ENCODE measurements at regions not wholly inside any gene's neighbourhood (a gene's known extent, or its start where the extent isn't known, plus 50 kb on each side); places are given as distances from the start of the nearest gene placed in this dataset.

DNA sequence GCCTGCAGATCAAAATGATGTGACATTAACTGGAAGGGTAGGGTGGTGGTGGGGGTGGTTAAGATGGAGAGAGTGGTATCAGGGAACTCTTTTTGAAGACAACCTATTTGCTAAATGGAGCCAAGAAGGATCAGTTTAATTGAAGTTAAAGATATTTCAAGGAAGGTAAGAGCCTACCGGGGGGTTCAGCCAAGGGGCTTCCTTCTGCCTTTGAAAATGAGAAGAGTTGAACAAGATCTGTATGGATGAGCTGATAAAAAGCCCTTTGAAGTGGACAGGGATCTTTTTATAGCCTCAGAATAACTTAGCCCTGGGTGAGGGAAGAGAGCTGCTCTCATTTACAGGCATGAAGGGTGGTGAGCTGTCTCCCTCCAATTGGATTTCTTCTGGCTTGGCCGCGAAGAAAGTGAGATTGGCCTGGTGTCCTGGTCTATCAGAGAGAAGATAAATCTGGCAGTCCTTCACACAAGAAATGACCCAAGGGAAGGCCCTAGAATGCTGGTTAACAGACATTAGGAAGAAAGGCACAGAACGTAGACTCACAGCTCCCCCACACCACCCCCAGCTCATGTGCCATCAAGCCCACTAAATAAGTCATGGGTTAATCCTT is 439.8 kb downstream of the TNS1 start:
- Histone ChIP-seq H3K27me3 (replicated peaks; ENCODE audit: insufficient read depth, low read depth, low read length, poor library complexity) (peaks cover 5% of the 10 kb centered on the region), H3K4me3 (ENCODE audit: low read depth, low read length, poor library complexity, severe bottlenecking) (no peak overlapping the region), H3K9me3 (ENCODE audit: low read depth, low read length, poor library complexity, severe bottlenecking) (peaks cover 7% of the 10 kb centered on the region), H3K4me1 (ENCODE audit: insufficient read depth, low read length, poor library complexity, severe bottlenecking) (no peaks in the 10 kb centered on the region), H3K36me3 (ENCODE audit: insufficient read depth, low read length, poor library complexity, severe bottlenecking) (no peaks in the 10 kb centered on the region), H3K27ac (ENCODE audit: low read depth, low read length, poor library complexity, severe bottlenecking) (no peak overlapping the region)
- CTCF ChIA-PET: no interaction called here
- intact Hi-C loops (cut with micrococcal nuclease; ENCODE audit: unreplicated experiment): no loop called here
- no TSS peak for BruUV-seq (replicated peaks)
- DNase-seq (ENCODE audit: low spot score): no peak
- POLR2A ChIA-PET (ENCODE audit: low non-redundant PET): no interaction called here
- TF ChIP-seq, protein P1, sequence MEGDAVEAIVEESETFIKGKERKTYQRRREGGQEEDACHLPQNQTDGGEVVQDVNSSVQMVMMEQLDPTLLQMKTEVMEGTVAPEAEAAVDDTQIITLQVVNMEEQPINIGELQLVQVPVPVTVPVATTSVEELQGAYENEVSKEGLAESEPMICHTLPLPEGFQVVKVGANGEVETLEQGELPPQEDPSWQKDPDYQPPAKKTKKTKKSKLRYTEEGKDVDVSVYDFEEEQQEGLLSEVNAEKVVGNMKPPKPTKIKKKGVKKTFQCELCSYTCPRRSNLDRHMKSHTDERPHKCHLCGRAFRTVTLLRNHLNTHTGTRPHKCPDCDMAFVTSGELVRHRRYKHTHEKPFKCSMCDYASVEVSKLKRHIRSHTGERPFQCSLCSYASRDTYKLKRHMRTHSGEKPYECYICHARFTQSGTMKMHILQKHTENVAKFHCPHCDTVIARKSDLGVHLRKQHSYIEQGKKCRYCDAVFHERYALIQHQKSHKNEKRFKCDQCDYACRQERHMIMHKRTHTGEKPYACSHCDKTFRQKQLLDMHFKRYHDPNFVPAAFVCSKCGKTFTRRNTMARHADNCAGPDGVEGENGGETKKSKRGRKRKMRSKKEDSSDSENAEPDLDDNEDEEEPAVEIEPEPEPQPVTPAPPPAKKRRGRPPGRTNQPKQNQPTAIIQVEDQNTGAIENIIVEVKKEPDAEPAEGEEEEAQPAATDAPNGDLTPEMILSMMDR (conservative IDR thresholded peaks at IDR 0.05; ENCODE audit: low read depth, low read length): no peak
- TF ChIP-seq EZH2 (IDR thresholded peaks at IDR 0.05; ENCODE audit: borderline replicate concordance, low read depth, low read length, poor library complexity, severe bottlenecking): no peak

DNA sequence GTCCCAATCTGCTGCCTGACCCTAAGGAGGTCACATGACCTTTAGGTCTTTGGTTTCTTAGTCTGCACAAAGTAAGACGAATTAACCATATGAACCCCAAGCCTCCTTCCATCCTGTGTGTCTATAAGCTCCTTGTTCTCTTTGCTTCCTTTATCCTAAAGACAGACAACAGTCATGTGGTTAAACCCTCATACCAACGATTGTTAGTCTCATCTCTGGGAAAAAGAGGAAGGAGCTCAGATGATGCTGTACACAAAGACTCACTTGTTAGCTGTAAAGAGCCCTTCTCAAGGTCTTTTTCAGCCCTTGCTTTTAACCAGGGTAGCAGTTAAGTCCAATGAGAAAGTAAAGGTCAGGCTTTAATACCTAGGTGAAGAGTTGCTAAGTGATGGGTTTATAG is 443.7 kb downstream of the TNS1 start:
- no peaks in the 10 kb centered on the region for H3K36me3 ChIP-seq (ENCODE audit: insufficient read depth, low read length, poor library complexity, severe bottlenecking)
- intact Hi-C loops (cut with micrococcal nuclease; ENCODE audit: unreplicated experiment): no loop called here
- H3K4me1 ChIP-seq (ENCODE audit: insufficient read depth, low read length, poor library complexity, severe bottlenecking): no peaks in the 10 kb centered on the region
- peaks cover 8% of the 10 kb centered on the region for H3K27me3 ChIP-seq (replicated peaks; ENCODE audit: insufficient read depth, low read depth, low read length, poor library complexity)
- TF ChIP-seq EZH2 (IDR thresholded peaks at IDR 0.05; ENCODE audit: borderline replicate concordance, low read depth, low read length, poor library complexity, severe bottlenecking): no peak
- TF ChIP-seq, protein P1 (conservative IDR thresholded peaks at IDR 0.05; ENCODE audit: low read depth, low read length): no peak
- BruUV-seq (replicated peaks): no TSS peak
- no peak for DNase-seq (ENCODE audit: low spot score)
- peaks cover 7% of the 10 kb centered on the region for H3K9me3 ChIP-seq (ENCODE audit: low read depth, low read length, poor library complexity, severe bottlenecking)
- CTCF ChIA-PET: no interaction called here
- H3K4me3 ChIP-seq (ENCODE audit: low read depth, low read length, poor library complexity, severe bottlenecking): no peak overlapping the region
- no peak overlapping the region for H3K27ac ChIP-seq (ENCODE audit: low read depth, low read length, poor library complexity, severe bottlenecking)
- POLR2A ChIA-PET (ENCODE audit: low non-redundant PET): no interaction called here

DNA sequence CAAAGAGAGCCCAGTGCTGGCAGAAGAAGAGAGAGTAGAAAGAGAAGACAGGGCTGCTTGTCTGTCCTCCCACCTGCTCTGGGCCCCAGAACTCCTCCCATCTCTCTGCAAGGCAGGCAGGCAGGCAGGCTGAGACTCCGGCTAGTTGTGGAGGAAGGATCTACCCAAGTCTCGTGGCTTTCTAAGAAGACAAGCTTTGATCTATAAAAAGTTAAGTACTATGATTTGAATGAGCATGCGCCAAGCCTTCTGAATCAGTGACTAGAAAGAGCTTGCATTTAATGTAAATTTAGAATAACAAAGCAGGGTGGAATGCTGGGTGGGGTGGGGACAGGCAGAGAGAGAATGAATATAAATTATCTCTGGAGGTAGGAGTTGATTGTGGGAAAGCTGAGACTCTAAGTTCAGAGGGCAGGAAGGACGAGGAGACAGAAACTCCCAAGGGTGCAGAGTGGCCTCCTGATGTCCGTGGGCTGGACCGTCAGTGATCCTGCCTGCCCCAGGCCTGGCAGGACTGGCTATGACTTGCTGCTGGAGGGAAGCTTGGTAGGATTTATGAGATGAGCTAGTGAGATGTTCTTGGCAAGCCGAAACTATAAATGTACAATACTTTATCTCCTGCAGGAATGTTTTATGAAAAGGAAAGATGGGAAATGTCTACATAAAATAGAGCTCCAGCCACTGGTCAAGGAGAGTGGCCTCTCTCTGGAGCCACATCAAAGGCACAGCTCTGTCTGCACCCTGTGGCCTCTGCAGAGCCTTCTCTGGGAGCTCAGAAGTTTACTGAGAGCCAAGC is 447.5 kb downstream of the TNS1 start:
- no peaks in the 10 kb centered on the region for H3K9me3 ChIP-seq (ENCODE audit: low read depth, low read length, poor library complexity, severe bottlenecking)
- ChIA-PET POLR2A (ENCODE audit: low non-redundant PET) (interaction anchor here (0.6 kb wide), 2 partner anchors 1255 to 1414 kb away, joined by 4 to 5 read pairs; no protein-coding TSS in a partner anchor), CTCF (no interaction called here)
- no peaks in the 10 kb centered on the region for H3K4me1 ChIP-seq (ENCODE audit: insufficient read depth, low read length, poor library complexity, severe bottlenecking)
- H3K36me3 ChIP-seq (ENCODE audit: insufficient read depth, low read length, poor library complexity, severe bottlenecking): no peaks in the 10 kb centered on the region
- DNase-seq (ENCODE audit: low spot score): no peak
- TF ChIP-seq, protein P1 (conservative IDR thresholded peaks at IDR 0.05; ENCODE audit: low read depth, low read length): no peak
- H3K27ac ChIP-seq (ENCODE audit: low read depth, low read length, poor library complexity, severe bottlenecking): no peak overlapping the region
- H3K27me3 ChIP-seq (replicated peaks; ENCODE audit: insufficient read depth, low read depth, low read length, poor library complexity): peaks cover 6% of the 10 kb centered on the region
- intact Hi-C loops (cut with micrococcal nuclease; ENCODE audit: unreplicated experiment): no loop called here
- BruUV-seq (replicated peaks): no TSS peak
- no peak overlapping the region for H3K4me3 ChIP-seq (ENCODE audit: low read depth, low read length, poor library complexity, severe bottlenecking)
